CD8-positive, alpha-beta memory T cell (primary cell): ENCODE measurements at regions not wholly inside any gene's neighbourhood (a gene's known extent, or its start where the extent isn't known, plus 50 kb on each side); places are given as distances from the start of the nearest gene placed in this dataset.
"Not testable (repeated sequence)": the region's sequence is repeated elsewhere in the genome, so short reads cannot be mapped to it uniquely, and the experiment has no call there.

Source experiments
- CTCF ChIA-PET: fragments of 350-600 bp; sonication (Branson Sonifier 250); formaldehyde crosslinking; loops from one replicate; lab custom pipeline; 2021; ENCODE audit warnings: antibody characterized with exemption; lab: Charles Lee
- POLR2A ChIA-PET: fragments of 350-600 bp; sonication (Branson Sonifier 250); formaldehyde crosslinking; loops from one replicate; lab custom pipeline; 2021; ENCODE audit warnings: antibody characterized with exemption; lab: Charles Lee
- DNase-seq, 5 donors: peaks; one replicate each; pipeline versions ENCODE4 v3.0.0 to v3.0.0-alpha.2; 2020 to 2022; ENCODE audit warnings: mixed read lengths in 1 of 5
- H3K27ac ChIP-seq: one replicate; pipeline ENCODE4 v1.7.0; 2013; ENCODE audit warnings: low read depth, mild to moderate bottlenecking, low read length, moderate library complexity
- H3K27me3 ChIP-seq: 2 replicates; pipeline ENCODE4 v1.7.0; 2013; ENCODE audit warnings: low read length, mild to moderate bottlenecking; ENCODE audit not compliant: insufficient read depth, poor library complexity, severe bottlenecking
- H3K36me3 ChIP-seq: 2 replicates; pipeline ENCODE4 v1.7.0; 2013; ENCODE audit warnings: mild to moderate bottlenecking, low read length, moderate library complexity; ENCODE audit not compliant: insufficient read depth
- H3K4me1 ChIP-seq: 2 replicates; pipeline ENCODE4 v1.7.0; 2013; ENCODE audit warnings: mild to moderate bottlenecking, low read length, moderate library complexity; ENCODE audit not compliant: insufficient read depth
- H3K4me3 ChIP-seq: 2 replicates; pipeline ENCODE4 v1.7.0; 2013; ENCODE audit warnings: mild to moderate bottlenecking, low read length
- H3K9me3 ChIP-seq: 2 replicates; pipeline ENCODE4 v1.7.0; 2013; ENCODE audit warnings: mild to moderate bottlenecking, low read length
- H3K27ac Mint-ChIP-seq, 8 donors: one replicate each; pipeline ENCODE4 v1.8.0; 2020 to 2021; ENCODE audit warnings: mixed read lengths in 8 of 8, mild to moderate bottlenecking in 6 of 8, inconsistent platforms in 3 of 8, moderate library complexity in 3 of 8
- H3K27me3 Mint-ChIP-seq, 2 donors: one replicate each; pipeline ENCODE4 v1.8.0; 2020 to 2021; ENCODE audit warnings: mixed read lengths in 2 of 2, mild to moderate bottlenecking in 1 of 2, moderate library complexity in 1 of 2
- H3K36me3 Mint-ChIP-seq, 3 donors: one replicate each; pipeline ENCODE4 v1.8.0; 2020 to 2021; ENCODE audit warnings: mixed read lengths in 3 of 3, inconsistent platforms in 1 of 3, mild to moderate bottlenecking in 1 of 3
- H3K4me1 Mint-ChIP-seq, 3 donors: one replicate each; pipeline ENCODE4 v1.8.0; 2020 to 2021; ENCODE audit warnings: mixed read lengths in 3 of 3, inconsistent platforms in 1 of 3, mild to moderate bottlenecking in 1 of 3
- H3K4me3 Mint-ChIP-seq, 7 donors: one replicate each; pipeline ENCODE4 v1.8.0; 2020 to 2021; ENCODE audit warnings: mixed read lengths in 7 of 7, mild to moderate bottlenecking in 6 of 7, moderate library complexity in 4 of 7, inconsistent platforms in 2 of 7
- H3K9me3 Mint-ChIP-seq, 5 donors: one replicate each; pipeline ENCODE4 v1.8.0; 2020 to 2022; ENCODE audit warnings: mixed read lengths in 5 of 5, mild to moderate bottlenecking in 3 of 5, moderate library complexity in 2 of 5, inconsistent platforms in 1 of 5

DNA sequence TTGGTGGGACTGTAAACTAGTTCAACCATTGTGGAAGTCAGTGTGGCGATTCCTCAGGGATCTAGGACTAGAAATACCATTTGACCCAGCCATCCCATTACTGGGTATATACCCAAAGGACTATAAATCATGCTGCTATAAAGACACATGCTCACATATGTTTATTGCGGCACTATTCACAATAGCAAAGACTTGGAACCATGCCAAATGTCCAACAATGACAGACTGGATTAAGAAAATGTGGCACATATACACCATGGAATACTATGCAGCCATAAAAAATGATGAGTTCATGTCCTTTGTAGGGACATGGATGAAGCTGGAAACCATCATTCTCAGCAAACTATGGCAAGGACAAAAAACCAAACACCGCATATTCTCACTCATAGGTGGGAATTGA is 370.4 kb downstream of the DLEU7 start:
- H3K4me3 Mint-ChIP-seq, H3K9me3 ChIP-seq, POLR2A ChIA-PET, H3K27me3 Mint-ChIP-seq, H3K27ac ChIP-seq, CTCF ChIA-PET, H3K27ac Mint-ChIP-seq, H3K27me3 ChIP-seq, H3K4me3 ChIP-seq, H3K4me1 Mint-ChIP-seq, H3K9me3 Mint-ChIP-seq, DNase-seq, H3K36me3 Mint-ChIP-seq, H3K4me1 ChIP-seq, H3K36me3 ChIP-seq: not testable (repeated sequence)

DNA sequence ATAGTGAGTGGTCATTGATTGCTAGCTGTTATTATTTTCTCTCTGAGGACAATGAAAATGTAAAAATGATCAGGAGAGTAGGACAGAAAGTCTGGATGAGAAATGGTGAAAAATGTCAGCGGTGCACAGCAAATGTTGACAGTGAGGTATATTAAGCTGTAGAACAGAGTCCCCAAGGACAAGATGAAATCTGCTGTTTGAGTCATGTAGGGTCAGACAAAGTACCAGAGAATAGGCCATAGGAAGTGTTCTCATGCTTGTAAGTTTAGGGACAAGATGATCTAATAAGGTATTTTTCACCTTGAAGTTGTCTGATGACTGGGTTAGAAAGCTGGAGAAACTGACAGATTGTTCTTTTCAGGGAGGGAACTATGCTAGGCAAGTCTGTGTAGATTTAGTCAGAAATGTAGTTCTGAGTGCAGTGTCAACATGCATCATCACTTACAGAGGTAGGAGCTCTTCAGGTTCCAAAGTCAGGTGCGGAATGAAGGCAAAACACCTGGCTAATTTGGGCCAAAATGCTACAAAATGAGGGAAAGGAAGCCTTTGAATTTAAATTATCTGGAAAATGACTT is 369.3 kb downstream of the DLEU7 start:
- no peaks in the 10 kb centered on the region for H3K27me3 ChIP-seq
- H3K27ac ChIP-seq, result no peak overlapping the region
- ChIA-PET CTCF (no interaction called here), POLR2A (no interaction called here)
- H3K36me3 ChIP-seq, result no peaks in the 10 kb centered on the region
- no peak overlapping the region for H3K4me3 ChIP-seq
- H3K27ac Mint-ChIP-seq, result no peak overlapping the region
- DNase-seq, result no peak
- H3K9me3 ChIP-seq, result no peaks in the 10 kb centered on the region
- no peaks in the 10 kb centered on the region for H3K9me3 Mint-ChIP-seq
- no peaks in the 10 kb centered on the region for H3K4me1 Mint-ChIP-seq
- H3K27me3 Mint-ChIP-seq, result no peaks in the 10 kb centered on the region
- H3K4me3 Mint-ChIP-seq, result no peak overlapping the region
- no peaks in the 10 kb centered on the region for H3K4me1 ChIP-seq
- H3K36me3 Mint-ChIP-seq, result no peaks in the 10 kb centered on the region

DNA sequence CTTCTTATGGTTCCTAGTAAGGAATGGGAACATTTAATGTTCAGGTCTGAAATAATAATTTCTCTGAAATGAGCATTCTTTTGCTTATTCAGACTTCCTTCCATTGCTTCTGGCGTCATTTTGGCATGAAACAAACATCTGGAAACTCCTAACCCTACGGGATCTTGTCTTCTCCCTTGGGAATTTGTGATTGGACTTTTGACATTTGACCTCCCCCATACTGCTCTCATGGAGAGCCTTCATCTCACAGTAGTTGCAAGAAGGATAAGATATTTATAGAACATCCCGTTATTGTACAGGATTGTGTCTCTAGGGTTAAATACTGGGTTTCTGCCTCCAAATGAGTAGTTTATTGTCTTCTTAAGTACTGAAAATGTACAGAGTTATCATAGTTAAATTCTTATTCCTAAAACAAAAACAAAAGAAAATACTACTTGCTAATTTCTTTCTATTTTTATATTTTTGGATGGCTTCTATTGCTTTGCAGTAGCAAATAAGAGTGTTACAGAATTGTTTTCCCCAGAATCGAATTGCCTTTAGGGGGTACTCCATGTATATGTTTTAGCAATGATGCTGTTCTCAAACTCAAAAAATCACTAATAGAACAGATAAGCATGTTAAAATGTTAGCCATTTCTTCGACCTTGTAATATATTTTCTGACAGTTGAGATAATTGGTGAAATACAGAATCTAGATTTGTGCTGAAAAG is 366.8 kb downstream of the DLEU7 start:
- Mint-ChIP-seq H3K9me3 (no peaks in the 10 kb centered on the region), H3K27ac (no peak overlapping the region), H3K27me3 (no peaks in the 10 kb centered on the region), H3K36me3 (no peaks in the 10 kb centered on the region), H3K4me3 (no peak overlapping the region), H3K4me1 (no peaks in the 10 kb centered on the region)
- no peak overlapping the region for H3K4me3 ChIP-seq
- H3K27ac ChIP-seq, result no peak overlapping the region
- no peaks in the 10 kb centered on the region for H3K36me3 ChIP-seq
- no peak for DNase-seq
- H3K9me3 ChIP-seq, result no peaks in the 10 kb centered on the region
- ChIA-PET POLR2A (no interaction called here), CTCF (no interaction called here)
- no peaks in the 10 kb centered on the region for H3K27me3 ChIP-seq
- no peaks in the 10 kb centered on the region for H3K4me1 ChIP-seq

DNA sequence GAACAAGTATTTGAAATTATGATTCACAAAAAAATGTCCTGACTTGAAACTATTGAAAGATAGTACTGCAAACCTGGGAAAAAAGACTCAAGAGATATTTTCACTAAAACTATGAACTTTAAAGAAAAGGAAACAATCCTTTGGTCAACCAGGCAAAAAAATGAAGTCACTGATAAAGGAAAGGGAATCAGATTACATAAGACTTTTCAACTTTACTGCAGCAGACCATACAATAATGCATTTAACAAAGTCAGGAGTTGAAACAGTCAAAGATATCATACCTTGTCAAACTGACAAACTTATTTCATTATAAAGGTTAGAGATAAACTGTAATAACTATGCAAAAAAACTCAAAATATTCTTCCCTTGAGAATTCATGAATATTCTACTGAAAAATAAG is 361.6 kb downstream of the DLEU7 start:
- H3K4me3 ChIP-seq, result no peak overlapping the region
- POLR2A ChIA-PET, result no interaction called here
- Mint-ChIP-seq H3K4me3 (no peak overlapping the region), H3K27ac (no peak overlapping the region), H3K4me1 (no peaks in the 10 kb centered on the region), H3K27me3 (no peaks in the 10 kb centered on the region), H3K36me3 (peaks cover 0 to 1% (median 0%) of the 10 kb centered on the region in 3 donors), H3K9me3 (no peaks in the 10 kb centered on the region)
- no peaks in the 10 kb centered on the region for H3K9me3 ChIP-seq
- DNase-seq, result no peak
- CTCF ChIA-PET, result no interaction called here
- no peaks in the 10 kb centered on the region for H3K4me1 ChIP-seq
- H3K27me3 ChIP-seq, result no peaks in the 10 kb centered on the region
- H3K27ac ChIP-seq, result no peak overlapping the region
- no peaks in the 10 kb centered on the region for H3K36me3 ChIP-seq

DNA sequence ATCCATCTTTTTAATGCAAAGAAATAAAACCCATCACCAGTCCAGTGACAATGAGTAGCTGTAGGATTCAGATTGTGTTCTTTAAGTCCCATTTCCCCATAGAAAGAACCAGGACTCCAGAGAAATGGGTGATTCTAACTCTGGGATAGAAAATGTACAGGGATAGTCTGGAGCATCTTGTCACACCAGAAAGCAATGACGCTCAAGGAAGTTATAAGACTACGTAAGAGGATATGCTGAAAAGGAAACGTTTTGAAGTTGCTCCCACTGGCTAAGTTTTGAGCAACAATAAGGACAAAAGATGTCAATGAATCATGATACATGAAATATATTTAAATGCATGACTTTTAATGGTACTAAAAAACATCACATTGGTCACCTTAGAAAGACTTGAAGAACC is 360.1 kb downstream of the DLEU7 start:
- Mint-ChIP-seq H3K27ac (no peak overlapping the region), H3K9me3 (no peaks in the 10 kb centered on the region), H3K36me3 (peaks cover 0 to 4% (median 0%) of the 10 kb centered on the region in 3 donors), H3K4me1 (no peaks in the 10 kb centered on the region), H3K4me3 (no peak overlapping the region), H3K27me3 (no peaks in the 10 kb centered on the region)
- DNase-seq, result no peak
- H3K27ac ChIP-seq, result no peak overlapping the region
- H3K9me3 ChIP-seq, result no peaks in the 10 kb centered on the region
- POLR2A ChIA-PET, result no interaction called here
- no peak overlapping the region for H3K4me3 ChIP-seq
- CTCF ChIA-PET, result no interaction called here
- H3K36me3 ChIP-seq, result no peaks in the 10 kb centered on the region
- H3K4me1 ChIP-seq, result no peaks in the 10 kb centered on the region
- no peaks in the 10 kb centered on the region for H3K27me3 ChIP-seq

DNA sequence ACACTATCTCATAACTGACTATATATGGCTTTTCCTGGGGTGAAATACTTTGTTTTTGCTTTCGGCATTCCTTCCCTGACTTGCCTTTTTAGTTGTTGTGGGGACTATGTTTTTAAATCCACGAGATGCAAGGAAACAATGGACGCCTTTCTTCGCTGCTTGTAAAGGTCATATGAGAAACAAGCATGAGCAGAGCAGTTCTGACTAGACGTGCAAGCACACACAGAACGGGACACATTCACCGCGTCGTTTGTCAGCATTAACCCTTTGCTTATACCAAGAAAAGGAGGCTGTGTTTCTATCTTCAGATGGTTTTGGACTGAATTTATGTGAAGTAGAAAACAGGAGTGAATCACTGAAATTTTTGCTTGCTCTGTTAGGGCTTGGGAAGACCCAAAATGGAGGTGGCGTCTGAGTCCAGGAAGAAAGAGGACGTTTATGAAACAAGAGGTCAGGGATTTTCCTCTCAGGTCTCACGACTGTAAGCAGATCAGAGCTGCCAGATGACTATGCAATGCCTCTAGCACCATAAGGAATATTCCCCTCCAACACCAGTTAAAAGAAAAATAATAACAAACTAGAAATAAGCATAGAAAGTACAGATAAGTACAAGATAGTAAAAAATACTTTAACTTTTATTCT is 358.9 kb downstream of the DLEU7 start:
- no peaks in the 10 kb centered on the region for H3K9me3 ChIP-seq
- POLR2A ChIA-PET, result no interaction called here
- H3K27me3 ChIP-seq, result no peaks in the 10 kb centered on the region
- H3K27ac ChIP-seq, result no peak overlapping the region
- H3K9me3 Mint-ChIP-seq, result no peaks in the 10 kb centered on the region
- H3K27ac Mint-ChIP-seq, result no peak overlapping the region
- no peaks in the 10 kb centered on the region for H3K36me3 ChIP-seq
- H3K4me1 Mint-ChIP-seq, result no peaks in the 10 kb centered on the region
- no peak for DNase-seq
- H3K4me3 ChIP-seq, result no peak overlapping the region
- no peaks in the 10 kb centered on the region for H3K4me1 ChIP-seq
- no peaks in the 10 kb centered on the region for H3K27me3 Mint-ChIP-seq
- peaks cover 0 to 4% (median 0%) of the 10 kb centered on the region in 3 donors for H3K36me3 Mint-ChIP-seq
- CTCF ChIA-PET, result no interaction called here
- no peak overlapping the region for H3K4me3 Mint-ChIP-seq

DNA sequence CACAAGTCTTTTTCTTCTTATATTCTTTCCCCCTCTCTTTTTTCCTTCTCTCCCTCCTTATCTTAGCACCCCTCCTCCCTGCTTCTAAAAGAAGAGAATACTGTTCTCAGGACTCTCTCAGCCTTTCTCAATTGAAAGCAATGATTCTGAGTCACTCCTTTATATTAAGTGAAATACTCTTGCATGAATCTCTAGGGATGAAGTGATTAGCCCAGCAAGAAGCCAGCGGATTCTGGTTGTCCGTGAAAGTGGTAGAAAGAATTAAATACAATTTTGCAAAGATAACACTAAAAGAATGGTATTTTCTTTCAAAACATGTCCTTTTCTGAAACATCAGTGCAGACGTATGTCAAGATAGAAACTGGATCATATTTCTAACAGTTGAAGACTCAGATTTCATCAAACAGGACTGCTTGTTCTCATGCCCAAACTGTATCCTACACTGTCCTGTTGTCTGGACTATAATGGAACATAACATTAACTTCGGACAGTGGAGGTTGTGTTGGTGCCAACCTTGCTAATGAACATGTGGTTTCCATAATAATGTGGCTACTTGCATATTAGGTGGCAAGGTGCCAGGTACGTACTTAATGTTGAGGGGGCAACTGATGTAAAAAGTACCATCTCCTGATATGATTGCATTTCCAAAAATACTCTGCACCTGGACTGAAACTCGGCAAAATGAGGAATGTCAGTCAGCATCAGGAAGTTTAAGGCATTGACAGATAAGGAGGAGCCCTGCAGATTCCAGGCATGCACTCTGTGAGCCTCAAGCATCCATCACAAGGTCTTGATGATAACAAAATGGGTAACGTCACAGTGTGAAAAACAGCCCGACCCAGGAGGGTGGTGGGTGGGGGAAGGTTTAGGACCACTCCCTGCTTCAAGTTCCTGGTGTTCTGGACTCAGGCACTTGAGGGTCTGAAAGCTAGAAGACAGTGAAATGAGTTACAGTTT is 357.2 kb downstream of the DLEU7 start:
- H3K4me1 Mint-ChIP-seq, result no peaks in the 10 kb centered on the region
- Histone ChIP-seq H3K36me3 (no peaks in the 10 kb centered on the region), H3K27me3 (no peaks in the 10 kb centered on the region), H3K4me1 (no peaks in the 10 kb centered on the region), H3K4me3 (no peak overlapping the region), H3K9me3 (no peaks in the 10 kb centered on the region), H3K27ac (no peak overlapping the region)
- DNase-seq, result no peak
- no peaks in the 10 kb centered on the region for H3K9me3 Mint-ChIP-seq
- POLR2A ChIA-PET, result no interaction called here
- CTCF ChIA-PET, result no interaction called here
- H3K36me3 Mint-ChIP-seq, result peaks cover 0 to 4% (median 0%) of the 10 kb centered on the region in 3 donors
- no peak overlapping the region for H3K27ac Mint-ChIP-seq
- H3K4me3 Mint-ChIP-seq, result no peak overlapping the region
- no peaks in the 10 kb centered on the region for H3K27me3 Mint-ChIP-seq

DNA sequence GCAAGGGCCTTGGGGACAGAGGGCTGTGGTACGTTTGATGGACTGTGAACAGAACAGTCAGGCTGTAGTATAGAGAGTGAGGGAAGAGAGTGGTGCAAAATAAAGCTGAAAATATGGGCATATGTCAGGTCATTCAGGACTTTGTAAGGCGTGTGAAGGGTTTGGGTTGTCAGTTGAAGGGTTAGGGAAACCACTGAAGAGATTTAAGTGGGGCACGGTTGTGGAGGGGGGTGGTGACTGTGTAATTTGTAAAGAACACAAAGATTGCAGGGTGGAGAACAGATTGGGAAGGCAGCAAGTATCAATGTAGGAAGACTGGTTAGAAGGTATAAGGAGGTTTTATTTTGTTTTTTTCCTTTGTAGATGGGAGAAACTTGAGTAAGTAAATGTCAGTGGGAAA is 349.8 kb downstream of the DLEU7 start:
- Histone ChIP-seq H3K4me3 (no peak overlapping the region), H3K27me3 (no peaks in the 10 kb centered on the region), H3K27ac (no peak overlapping the region), H3K36me3 (no peaks in the 10 kb centered on the region), H3K9me3 (no peaks in the 10 kb centered on the region), H3K4me1 (no peaks in the 10 kb centered on the region)
- no peak overlapping the region for H3K27ac Mint-ChIP-seq
- no peak overlapping the region for H3K4me3 Mint-ChIP-seq
- no peak for DNase-seq
- no peaks in the 10 kb centered on the region for H3K36me3 Mint-ChIP-seq
- POLR2A ChIA-PET, result no interaction called here
- no peaks in the 10 kb centered on the region for H3K27me3 Mint-ChIP-seq
- CTCF ChIA-PET, result interaction anchor here (1.1 kb wide), 1 partner anchor 11 kb away, joined by 4 read pairs; no protein-coding TSS in a partner anchor
- H3K4me1 Mint-ChIP-seq, result no peaks in the 10 kb centered on the region
- no peaks in the 10 kb centered on the region for H3K9me3 Mint-ChIP-seq
